HepG2 (cell line): ENCODE measurements at regions not wholly inside any gene's neighbourhood (a gene's known extent, or its start where the extent isn't known, plus 50 kb on each side); places are given as distances from the start of the nearest gene placed in this dataset.

Source experiments
- NFKB2 ChIP-seq: sonication (generic); formaldehyde crosslinking; IDR thresholded peaks from 2 replicates; pipeline ENCODE4 v1.4.0; 2020; ENCODE audit warnings: missing genetic modification reagents, borderline replicate concordance
- ZKSCAN5 ChIP-seq: sonication (generic); formaldehyde crosslinking; IDR thresholded peaks from 2 replicates; pipeline ENCODE4 v1.5.1; 2020; ENCODE audit warnings: mild to moderate bottlenecking, missing genetic modification reagents
- ZNF496 ChIP-seq: sonication (generic); formaldehyde crosslinking; IDR thresholded peaks from 2 replicates; pipeline ENCODE4 v1.8.1; 2023; ENCODE audit warnings: mild to moderate bottlenecking, moderate library complexity, missing genetic modification reagents; ENCODE audit not compliant: insufficient replicate concordance
- ZSCAN21 ChIP-seq: sonication (generic); formaldehyde crosslinking; IDR thresholded peaks from 2 replicates; pipeline ENCODE4 v1.8.0; 2022; ENCODE audit warnings: mild to moderate bottlenecking, missing genetic modification reagents, moderate library complexity, borderline replicate concordance
- ZSCAN25 ChIP-seq: sonication (generic); formaldehyde crosslinking; IDR thresholded peaks from 2 replicates; pipeline ENCODE4 v1.8.0; 2022; ENCODE audit warnings: mild to moderate bottlenecking, missing genetic modification reagents
- TF ChIP-seq, protein P1 (sequence below): sonication (generic); formaldehyde crosslinking; IDR thresholded peaks from 2 replicates; pipeline ENCODE4 v1.5.0; 2020; ENCODE audit warnings: mild to moderate bottlenecking, missing genetic modification reagents, borderline replicate concordance

DNA sequence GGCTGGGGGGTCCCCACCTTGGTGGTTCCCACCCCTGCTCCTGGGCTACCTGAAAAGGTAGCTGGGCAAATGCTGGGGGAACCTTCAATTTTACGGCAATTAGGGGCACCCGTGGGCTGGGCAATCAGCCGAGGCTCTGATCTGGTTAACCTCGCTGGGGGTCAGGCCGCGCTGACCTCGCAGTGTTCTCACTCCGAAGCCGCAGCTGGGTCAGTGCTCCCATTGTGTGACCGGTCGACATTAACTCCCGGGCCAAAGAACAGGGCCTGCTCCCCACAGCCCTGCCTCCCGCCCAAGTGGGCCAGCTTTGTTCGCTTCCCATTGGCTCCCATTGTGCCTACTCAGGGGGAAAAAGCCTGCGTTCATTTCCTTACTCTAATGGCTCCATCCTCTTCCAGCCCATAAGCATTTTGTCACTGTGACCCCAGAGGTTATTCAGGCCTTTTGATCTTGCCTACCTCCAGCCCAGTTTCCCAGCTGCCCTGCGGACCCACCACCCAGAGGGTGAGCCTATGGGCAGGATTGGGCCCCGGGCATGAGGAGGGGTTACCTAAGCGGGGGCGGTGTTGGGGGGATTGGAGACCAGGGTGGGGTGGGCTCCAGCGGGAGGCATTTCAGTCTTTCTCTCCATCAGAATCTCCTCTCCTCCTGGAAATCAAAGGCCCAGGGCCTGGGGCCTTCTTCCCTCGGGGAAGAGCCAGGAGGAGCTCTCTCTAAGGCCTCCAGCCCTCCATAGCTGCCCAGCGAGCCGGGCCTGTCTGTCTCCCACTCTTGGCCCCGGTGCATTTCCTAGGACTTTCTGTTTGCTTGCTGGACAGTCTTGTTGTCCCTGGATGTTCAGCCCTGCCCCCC lies 90.1 kb downstream of the MYCN start (continued):
- TF ChIP-seq, protein P1, sequence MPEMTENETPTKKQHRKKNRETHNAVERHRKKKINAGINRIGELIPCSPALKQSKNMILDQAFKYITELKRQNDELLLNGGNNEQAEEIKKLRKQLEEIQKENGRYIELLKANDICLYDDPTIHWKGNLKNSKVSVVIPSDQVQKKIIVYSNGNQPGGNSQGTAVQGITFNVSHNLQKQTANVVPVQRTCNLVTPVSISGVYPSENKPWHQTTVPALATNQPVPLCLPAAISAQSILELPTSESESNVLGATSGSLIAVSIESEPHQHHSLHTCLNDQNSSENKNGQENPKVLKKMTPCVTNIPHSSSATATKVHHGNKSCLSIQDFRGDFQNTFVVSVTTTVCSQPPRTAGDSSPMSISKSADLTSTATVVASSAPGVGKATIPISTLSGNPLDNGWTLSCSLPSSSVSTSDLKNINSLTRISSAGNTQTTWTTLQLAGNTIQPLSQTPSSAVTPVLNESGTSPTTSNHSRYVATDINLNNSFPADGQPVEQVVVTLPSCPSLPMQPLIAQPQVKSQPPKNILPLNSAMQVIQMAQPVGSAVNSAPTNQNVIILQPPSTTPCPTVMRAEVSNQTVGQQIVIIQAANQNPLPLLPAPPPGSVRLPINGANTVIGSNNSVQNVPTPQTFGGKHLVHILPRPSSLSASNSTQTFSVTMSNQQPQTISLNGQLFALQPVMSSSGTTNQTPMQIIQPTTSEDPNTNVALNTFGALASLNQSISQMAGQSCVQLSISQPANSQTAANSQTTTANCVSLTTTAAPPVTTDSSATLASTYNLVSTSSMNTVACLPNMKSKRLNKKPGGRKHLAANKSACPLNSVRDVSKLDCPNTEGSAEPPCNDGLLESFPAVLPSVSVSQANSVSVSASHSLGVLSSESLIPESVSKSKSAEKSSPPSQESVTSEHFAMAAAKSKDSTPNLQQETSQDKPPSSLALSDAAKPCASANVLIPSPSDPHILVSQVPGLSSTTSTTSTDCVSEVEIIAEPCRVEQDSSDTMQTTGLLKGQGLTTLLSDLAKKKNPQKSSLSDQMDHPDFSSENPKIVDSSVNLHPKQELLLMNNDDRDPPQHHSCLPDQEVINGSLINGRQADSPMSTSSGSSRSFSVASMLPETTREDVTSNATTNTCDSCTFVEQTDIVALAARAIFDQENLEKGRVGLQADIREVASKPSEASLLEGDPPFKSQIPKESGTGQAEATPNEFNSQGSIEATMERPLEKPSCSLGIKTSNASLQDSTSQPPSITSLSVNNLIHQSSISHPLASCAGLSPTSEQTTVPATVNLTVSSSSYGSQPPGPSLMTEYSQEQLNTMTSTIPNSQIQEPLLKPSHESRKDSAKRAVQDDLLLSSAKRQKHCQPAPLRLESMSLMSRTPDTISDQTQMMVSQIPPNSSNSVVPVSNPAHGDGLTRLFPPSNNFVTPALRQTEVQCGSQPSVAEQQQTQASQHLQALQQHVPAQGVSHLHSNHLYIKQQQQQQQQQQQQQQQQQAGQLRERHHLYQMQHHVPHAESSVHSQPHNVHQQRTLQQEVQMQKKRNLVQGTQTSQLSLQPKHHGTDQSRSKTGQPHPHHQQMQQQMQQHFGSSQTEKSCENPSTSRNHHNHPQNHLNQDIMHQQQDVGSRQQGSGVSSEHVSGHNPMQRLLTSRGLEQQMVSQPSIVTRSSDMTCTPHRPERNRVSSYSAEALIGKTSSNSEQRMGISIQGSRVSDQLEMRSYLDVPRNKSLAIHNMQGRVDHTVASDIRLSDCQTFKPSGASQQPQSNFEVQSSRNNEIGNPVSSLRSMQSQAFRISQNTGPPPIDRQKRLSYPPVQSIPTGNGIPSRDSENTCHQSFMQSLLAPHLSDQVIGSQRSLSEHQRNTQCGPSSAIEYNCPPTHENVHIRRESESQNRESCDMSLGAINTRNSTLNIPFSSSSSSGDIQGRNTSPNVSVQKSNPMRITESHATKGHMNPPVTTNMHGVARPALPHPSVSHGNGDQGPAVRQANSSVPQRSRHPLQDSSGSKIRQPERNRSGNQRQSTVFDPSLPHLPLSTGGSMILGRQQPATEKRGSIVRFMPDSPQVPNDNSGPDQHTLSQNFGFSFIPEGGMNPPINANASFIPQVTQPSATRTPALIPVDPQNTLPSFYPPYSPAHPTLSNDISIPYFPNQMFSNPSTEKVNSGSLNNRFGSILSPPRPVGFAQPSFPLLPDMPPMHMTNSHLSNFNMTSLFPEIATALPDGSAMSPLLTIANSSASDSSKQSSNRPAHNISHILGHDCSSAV (CRISPR knock-in tag) = no peak
- TF ChIP-seq ZKSCAN5 (no peak), ZNF496 (CRISPR knock-in tag) (no peak), ZSCAN21 (CRISPR knock-in tag) (no peak), ZSCAN25 (CRISPR knock-in tag) (no peak), NFKB2 (no peak)
